NOMO-1 treated with dmso at 0.1 percent for 144 hours (cell line): ENCODE measurements at regions not wholly inside any gene's neighbourhood (a gene's known extent, or its start where the extent isn't known, plus 50 kb on each side); places are given as distances from the start of the nearest gene placed in this dataset.
"Not testable (repeated sequence)": the region's sequence is repeated elsewhere in the genome, so short reads cannot be mapped to it uniquely, and the experiment has no call there.

Experiments used
- DNase-seq: peaks from one replicate; lab custom pipeline; 2025; ENCODE audit not compliant: unreplicated experiment; lab: John Stamatoyannopoulos, UW

DNA sequence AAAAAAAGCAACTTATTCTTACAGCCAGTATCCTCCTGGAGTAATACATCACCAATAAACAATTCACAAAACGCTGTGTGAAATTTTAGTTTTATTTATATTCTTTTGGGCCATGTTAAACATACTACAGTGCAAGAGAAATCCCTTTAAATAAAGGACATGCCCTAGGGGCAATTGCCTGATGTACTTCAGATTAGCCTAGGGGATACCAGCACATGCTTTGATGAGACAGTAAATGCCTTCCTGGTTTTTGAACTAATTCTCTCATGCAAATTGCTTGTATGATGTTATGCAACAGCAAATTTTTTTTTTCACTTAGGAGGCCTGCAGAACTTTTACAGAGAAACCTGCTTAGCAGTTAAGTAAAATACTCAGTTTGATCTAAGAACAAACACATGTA lies 711.9 kb upstream of the FRG1 start:
- no peak for DNase-seq

DNA sequence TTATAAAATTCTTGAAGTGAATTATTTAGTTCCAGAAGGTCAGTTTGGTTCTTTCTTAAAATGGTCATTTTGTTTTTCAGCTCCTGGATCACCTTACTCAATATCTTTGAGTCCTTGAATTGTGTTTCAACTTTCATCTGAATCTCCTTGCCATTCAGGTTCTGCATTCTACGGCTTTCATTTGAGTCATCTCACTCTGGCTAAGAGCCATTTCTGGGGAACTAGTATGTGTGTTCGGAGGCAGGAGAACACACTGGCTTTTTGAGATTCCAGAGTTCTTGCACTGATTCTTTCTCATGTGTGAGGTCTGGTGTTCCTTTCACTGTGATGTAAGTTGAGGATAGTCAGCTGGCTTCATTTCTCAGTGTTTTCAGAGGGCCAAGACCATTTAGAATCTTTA lies 708.4 kb upstream of the FRG1 start:
- no peak for DNase-seq

DNA sequence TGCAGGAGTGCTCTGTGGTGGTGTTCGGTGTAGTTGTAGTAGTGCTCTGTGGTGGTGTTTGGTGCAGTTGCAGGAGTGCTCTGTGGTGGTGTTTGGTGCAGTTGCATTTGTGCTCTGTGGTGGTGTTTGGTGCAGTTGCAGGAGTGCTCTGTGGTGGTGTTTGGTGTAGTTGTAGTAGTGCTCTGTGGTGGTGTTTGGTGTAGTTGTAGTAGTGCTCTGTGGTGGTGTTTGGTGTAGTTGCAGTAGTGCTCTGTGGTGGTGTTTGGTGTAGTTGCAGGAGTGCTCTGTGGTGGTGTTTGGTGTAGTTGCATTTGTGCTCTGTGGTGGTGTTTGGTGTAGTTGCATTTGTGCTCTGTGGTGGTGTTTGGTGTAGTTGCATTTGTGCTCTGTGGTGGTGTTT lies 706.9 kb upstream of the FRG1 start:
- not testable (repeated sequence) for DNase-seq

DNA sequence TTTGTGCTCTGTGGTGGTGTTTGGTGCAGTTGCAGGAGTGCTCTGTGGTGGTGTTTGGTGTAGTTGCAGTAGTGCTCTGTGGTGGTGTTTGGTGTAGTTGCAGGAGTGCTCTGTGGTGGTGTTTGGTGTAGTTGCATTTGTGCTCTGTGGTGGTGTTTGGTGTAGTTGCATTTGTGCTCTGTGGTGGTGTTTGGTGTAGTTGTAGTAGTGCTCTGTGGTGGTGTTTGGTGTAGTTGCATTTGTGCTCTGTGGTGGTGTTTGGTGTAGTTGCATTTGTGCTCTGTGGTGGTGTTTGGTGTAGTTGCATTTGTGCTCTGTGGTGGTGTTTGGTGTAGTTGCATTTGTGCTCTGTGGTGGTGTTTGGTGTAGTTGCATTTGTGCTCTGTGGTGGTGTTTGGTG lies 705.7 kb upstream of the FRG1 start:
- not testable (repeated sequence) for DNase-seq

DNA sequence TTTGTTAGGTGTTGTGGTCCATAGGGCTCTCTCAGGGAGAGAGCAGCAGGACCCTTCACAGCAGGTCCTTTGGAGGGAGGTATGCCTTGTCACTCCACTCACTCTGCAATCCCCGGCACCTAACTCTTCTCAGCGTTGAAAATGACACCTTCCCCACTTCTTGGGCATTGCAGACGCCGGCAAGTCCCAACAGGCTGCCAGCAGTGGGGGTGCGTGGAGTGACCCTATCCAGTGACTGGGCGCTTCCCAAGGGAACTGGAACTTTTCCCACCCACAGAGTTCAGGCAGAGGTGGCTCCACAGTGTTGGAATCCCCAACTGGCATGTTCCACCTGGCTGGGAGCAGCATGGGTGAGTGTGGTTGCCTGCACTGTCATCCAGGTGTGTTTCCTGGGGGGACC lies 705.1 kb upstream of the FRG1 start:
- DNase-seq, result no peak

DNA sequence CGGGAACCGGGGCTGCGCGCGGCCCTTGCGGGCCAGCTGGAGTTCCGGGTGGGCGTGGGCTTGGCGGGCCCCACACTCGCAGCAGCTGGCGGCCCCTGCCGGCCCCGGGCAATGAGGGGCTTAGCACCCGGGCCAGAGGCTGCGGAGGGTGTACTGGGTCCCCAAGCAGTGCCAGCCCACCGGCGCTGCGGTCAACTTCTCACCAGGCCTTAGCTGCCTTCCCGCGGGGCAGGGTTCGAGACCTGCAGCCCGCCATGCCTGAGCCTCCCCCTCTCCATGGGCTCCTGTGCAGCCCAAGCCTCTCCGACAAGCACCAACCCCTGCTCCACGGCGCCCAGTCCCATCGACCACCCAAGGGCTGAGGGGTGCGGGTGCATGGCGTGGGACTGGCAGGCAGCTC lies 704.4 kb upstream of the FRG1 start:
- DNase-seq, result not testable (repeated sequence)

DNA sequence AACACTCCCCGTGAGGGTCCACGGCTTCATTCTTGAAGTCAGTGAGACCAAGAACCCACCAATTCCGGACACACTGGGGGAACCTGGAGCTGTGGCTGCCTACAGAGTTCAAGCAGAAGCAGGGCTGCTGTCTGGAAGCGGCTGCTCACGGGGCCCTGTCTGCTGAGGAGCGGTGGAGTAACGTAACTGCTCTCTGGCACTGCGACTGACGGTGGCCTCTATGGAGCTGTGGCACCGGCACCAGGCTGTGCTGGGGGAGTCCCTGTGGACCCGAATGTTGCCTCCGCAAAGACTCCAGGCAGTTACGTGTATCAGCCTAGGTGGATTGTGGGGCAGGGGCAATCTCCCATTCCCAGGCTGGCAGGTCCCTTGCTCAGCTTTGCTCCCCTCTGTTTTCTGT lies 703.3 kb upstream of the FRG1 start:
- DNase-seq, result no peak

DNA sequence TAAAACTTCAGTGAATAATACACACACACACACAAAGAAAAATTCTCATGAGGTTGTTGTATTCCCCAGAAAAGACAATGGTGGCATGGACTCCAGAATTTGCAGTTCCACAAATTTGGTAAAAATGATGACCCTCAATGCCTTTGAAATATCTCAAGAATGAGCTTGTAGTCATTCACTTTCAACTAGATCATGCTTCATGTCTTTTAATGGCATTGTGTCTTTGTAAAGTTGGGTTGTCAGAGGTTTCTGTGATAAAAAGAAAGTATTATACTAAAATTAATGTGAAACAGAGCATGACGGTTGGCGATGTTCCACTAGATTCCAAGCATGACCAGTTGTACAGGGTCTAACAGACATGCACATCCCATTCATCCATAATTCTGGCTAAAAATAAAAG lies 685.0 kb upstream of the FRG1 start:
- no peak for DNase-seq

DNA sequence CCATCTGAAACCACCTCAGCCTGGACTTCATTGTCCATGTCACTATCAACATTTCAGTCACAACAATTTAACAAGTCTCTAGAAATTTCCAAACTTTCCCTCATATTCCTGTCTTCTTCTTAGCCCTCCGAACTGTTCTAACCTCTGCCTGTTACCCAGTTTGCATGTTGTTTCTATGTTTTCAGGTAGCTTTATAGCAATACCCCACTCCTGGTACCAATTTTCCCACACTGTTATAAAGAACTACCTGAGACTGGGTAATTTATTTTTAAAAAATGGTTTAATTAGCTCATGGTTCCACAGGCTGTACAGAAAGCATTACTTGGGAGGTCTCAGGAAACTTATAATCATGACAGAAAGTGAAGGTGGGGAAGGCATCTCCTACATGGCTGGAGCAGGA lies 679.2 kb upstream of the FRG1 start:
- DNase-seq, result no peak

DNA sequence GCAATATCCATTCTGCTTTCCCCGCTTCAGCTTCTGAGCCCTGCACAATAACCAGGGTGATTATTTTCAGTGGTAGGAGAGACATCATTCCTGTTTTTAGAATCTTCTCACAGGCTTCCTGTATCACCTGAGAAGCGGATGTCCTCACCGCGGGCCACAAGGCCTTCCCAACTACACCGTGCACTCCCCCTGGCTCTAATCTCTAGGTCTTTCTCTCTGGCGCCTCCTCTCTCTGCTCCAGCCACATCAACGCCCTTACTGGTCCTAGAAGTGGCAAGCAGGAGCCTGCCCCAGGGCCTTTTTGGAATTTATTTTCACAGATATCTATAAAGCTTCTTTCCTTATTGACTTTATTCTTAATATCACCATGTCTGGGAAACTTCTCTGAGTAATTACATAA lies 675.2 kb upstream of the FRG1 start:
- no peak for DNase-seq

DNA sequence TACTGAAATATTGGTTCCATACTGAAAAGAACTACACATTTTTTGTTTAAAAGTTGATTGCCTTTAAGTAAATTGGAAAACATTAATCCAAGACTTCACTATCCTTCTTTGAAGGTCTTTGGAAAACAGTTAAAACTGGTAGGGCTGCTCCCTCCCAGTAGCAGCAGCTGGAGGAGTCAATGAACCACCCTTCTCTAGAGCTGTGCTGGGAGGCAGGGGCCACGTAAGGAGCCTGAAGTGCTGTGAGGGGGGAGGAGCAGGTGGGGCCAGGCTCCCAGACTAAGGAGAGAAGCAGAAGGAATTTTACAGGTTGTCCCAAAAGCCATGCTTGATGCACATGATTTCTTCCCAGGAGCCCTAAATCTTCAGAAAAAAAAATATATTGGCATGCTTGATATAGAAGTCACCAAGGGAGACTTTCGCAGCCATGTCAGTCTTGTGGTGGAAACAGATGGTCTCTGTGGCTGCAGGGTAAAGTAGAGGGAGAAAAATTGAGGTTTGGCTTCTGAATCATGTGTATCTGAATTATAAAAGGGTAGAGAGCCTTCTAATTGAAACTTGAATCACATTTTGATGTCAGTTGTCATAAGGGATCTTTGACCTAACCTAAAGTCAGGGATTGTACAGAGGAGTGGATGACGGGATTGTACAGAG lies 673.2 kb upstream of the FRG1 start:
- no peak for DNase-seq

DNA sequence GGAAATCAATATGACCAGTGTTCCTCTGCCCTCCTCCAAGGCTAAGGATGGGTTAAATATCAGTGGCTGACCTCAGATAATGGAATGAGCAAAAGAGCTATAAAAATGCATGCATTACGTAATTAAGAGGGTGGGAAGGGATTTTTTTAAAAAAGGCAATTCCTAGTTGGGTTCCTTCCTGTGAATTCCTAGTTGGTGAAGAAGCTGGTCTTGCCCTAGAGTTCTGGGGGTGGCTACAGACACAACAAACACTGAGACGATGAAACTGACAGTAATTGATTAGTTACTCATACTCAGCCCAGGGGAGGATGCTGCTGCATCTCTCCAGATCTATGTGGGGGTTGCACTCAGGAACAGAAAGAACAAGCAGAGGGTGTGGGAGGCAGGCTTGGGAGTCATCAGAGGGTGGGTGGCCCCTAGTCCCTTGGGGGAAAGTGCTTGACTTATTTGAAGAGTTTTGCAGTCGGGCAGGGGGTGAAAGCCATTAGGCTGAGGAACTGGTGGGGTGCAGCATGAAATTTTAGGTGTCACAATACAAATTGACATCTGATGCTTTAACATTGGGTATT lies 662.0 kb upstream of the FRG1 start:
- DNase-seq, result no peak

DNA sequence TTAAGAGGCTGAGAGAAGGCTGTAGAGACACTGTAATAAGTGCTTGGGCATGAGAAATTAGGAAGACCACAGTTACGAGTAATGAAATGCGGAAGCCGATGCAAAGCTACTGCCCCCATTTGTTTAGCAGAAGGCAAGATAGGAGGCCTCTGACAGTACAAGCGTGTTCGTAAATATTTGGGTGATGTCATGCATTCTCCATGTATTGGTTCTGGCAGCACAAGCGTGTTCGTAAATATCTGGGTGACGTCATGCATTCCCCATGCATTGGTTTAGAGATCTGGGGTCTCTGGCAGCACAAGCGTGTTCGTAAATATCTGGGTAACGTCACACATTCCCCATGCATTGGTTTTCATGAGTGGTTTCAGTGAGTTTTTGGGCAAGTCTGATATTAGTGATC lies 661.5 kb upstream of the FRG1 start:
- DNase-seq, result no peak

DNA sequence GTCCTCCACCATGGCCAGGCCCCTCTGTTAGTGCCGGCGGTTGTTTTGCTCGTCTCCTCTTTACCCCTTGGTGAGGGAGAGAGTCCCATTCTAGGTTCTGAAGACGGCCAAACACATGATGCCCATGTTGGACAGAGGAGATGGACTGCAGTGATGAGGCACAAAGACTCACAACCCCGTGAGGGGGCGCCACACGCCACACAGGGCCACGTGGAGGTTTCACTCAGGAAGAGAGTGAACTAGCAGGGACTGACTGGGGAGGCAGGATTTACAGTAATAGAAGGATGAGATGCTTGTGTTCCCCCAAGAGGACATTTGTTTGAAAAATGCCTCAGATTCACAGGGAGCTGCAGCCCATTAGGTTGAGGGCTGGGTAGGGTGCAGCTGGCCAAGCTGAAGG lies 655.3 kb upstream of the FRG1 start:
- no peak for DNase-seq

DNA sequence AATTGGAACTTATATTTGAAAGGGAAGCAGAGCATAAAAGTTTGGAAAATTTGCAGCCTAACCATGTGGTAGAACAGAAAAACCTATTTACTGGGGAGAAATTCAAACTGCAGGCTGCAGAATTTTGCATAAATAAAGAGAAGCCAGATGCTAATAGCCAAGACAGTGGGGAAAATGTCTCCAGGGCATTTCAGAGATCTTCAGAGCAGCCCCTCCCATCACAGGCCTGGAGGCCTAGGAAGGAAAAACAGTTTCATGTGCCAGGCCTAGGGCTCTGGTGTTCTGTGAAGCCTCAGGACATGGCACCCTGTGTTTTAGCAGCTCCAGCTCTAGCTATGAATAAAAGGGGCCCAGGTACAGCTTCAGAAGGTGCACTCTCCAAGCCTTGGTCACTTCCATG lies 648.7 kb upstream of the FRG1 start:
- DNase-seq, result no peak

DNA sequence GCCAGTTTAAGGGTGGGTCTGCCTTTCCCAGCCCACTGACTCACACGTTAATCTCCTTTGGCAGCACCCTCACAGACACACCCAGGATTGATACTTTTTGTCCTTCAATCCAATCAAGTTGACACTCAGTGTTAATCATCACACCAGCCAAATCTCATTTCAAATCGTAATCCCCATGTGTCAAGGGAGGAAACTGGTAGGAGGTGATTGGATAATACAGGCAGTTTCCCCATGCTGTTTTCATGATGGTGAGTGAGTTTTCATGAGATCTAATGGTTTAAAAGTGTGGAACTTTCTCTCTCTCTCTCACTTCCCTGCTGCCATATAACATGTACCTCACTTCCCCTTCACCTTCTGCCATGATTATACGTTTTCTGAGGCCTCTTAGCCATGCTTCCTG lies 647.2 kb upstream of the FRG1 start:
- DNase-seq, result no peak

DNA sequence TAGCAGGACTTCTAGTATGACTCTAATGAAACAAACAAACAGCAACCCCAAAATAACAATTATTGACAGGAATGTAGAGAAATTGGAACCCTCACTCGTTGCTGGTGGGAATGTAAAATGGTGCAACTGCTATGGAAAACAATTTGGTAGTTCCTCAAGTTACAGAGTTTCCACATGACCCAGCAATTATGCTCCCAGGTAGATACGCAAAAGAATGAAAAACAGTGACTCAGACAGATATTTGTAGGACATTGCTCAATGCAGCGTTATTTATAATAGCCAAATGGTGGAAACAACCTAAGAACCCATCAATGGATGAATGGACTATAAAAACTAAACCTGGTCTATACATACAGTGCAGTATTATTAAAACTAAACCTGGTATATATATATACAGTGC lies 646.1 kb upstream of the FRG1 start:
- no peak for DNase-seq

DNA sequence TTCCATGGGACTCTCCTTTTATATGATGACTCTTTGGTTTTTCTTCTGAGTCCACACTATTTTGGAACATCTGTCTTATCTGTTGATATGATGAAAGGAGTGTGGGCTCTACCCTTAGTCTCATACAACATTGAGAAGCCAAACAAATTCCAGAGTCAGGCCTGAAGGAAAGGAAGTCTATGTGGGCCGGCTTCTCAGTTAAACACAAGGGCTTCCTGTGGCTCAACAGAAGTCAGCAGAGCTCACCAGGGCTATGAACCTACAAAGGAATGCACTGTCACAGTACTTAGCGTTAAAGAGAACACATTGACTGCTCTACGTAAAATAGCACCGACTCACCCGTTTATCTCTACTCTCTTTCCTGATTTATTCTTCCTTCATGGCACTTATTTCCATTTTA lies 641.0 kb upstream of the FRG1 start:
- DNase-seq, result no peak

DNA sequence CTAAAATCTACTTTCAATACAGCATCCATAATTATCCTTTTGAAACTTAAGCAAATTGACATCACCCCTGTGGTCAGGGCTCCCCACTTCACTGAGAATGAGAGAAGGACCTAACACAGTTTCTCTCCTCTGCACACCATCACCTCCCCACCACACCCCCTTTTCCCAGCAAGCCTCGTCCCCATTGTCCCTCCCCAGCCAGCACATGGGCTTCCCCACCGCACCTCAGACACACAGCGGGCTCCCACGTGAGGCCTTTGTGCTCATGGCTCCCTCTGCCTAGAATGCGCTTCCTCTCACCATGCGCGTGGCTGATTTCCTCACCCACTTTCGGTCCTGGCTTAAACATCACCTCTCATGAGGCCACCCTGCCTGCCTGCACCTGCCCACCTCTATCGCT lies 639.0 kb upstream of the FRG1 start:
- DNase-seq, result no peak

DNA sequence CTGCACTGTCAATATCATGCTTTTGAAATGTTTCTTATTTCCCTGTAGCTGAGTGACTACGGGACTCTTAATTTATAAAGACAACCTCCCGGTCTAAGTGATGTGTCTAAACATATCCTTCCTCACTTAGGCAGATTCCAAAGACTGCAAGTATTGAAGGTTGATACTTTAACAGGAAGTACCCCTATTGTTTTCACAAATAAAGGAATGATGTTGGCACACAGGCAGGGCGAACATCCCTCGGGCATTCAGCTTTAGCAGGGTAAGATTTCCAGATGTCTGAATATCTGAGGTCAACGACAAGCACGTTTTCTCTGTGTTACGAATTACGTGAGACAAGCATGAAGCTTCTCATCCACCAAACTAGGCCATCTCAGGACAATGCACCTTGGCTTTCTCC lies 638.0 kb upstream of the FRG1 start:
- no peak for DNase-seq

DNA sequence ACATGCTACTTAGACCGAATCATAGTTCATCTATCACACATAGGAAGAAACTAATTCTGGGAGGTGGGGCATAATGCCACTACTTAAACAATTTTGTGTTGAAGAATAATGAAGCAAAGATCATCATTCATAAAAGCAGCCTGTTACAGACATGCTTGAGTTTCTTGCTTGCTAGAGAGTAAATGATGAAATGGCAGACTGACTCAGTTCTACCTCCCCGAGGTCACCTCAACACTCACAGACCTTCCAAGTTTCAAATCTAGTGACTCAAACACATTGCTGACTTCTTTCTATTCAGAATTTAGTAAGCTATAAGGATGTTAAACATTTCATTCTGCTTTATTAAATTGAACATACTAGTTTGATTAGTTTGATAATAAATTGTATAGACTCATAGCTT lies 636.5 kb upstream of the FRG1 start:
- DNase-seq, result no peak

DNA sequence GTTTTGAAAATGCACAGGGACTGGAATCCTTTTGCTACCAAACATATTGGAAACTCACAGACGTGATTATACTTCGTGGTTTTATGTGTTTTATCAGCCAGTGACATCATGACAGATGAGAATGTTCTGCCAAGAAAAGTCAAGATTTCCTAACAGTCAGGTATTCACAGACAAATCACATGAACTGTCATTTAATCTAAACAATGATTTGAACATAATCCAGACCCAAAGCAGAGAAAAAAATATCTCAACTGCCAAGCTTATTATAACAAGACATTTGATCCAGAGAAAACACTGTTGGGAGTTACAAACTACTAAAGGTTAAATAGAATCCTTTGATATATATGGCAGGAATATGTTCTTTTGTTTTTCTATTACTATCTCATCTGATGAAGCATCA lies 635.9 kb upstream of the FRG1 start:
- no peak for DNase-seq

DNA sequence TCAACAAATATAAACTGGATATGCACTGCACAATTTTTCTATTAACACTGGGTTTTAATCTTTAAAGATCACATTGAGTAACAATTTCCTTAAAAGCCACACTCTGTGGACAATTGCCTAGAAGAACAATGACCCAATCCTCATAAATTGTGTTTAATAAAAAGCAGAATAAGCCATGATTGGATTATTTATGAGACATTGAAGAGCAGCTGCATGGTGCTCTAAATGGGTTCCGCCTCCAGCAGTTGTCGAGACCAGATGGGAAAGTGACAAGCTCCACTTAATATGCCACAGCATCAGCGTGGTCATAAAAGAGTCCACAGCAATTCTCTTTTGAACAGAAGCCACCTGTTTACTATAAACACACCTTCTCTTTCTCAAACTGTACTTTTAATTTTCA lies 635.2 kb upstream of the FRG1 start:
- DNase-seq, result no peak
